ENCODE measurements at regions not wholly inside any gene's neighbourhood (a gene's known extent, or its start where the extent isn't known, plus 50 kb on each side); places are given as distances from the start of the nearest gene placed in this dataset.

DNA sequence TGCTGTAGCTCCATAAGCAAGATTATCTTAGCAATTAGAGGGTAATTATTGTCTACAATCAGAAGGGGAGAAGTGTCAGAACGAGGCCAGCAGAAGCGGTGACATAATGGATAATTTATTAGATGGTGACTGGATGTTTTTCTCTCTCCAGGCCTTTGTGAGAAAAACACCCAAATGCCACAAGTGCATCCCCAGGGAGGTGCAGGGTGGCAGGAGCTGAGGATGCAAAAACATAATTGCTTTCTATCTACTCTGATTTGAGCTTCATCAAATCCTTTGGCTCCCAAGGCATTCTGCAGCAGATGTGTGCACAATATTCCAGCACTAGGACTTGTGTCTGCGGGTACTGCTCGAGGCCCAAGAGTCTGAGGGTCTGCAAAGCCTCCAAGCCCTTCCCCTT is 220.1 kb upstream of the SERP2 start:
- Histone ChIP-seq H4K20me1 (ENCODE audit: insufficient read depth, low read length) (no peaks in the 10 kb centered on the region), H3K9ac (ENCODE audit: insufficient read depth, low read depth, low read length) (no peak overlapping the region), H3K79me2 (ENCODE audit: insufficient read depth, low read length) (no peaks in the 10 kb centered on the region), H3K4me3 (replicated peaks in 1 of 3; ENCODE audit: insufficient read depth in 1 of 3, low read depth in 2 of 3, low read length in 3 of 3) (no peak overlapping the region), H3K36me3 (replicated peaks in 1 of 2; ENCODE audit: control insufficient read depth in 1 of 2, insufficient read depth in 2 of 2, low read length in 2 of 2) (no peaks in the 10 kb centered on the region), H3K27me3 (ENCODE audit: control insufficient read depth in 1 of 2, insufficient read depth in 2 of 2, low read length in 2 of 2) (no peaks in the 10 kb centered on the region; a peak in 1 of 5 replicates), H3K9me3 (ENCODE audit: low read length) (no peaks in the 10 kb centered on the region), H3K4me2 (ENCODE audit: low read depth, low read length) (no peak overlapping the region), H3K27ac (ENCODE audit: extremely low read length, insufficient read depth, low read length) (no peak overlapping the region), H3K4me1 (ENCODE audit: insufficient read depth, low read length) (no peaks in the 10 kb centered on the region), H2AFZ (ENCODE audit: low read length) (no peak overlapping the region)
- ChIA-PET CTCF (ENCODE audit: low intra/inter-chr PET ratio, low total read pairs) (no interaction called here), POLR2A (no interaction called here)
- intact Hi-C loops (cut with micrococcal nuclease; ENCODE audit: unreplicated experiment) = no loop called here
- in situ Hi-C loops (cut with HindIII; ENCODE audit: extremely low pct_ligation_motif_present, low pct_unique_long_range_greater_than_20kb) = no loop called here
- ATAC-seq (no peak), FAIRE-seq (no peak), DNase-seq (ENCODE audit: low spot score) (no peak)
- 36% methylated on average over 2 of the region's 4 CpGs for WGBS (ENCODE audit: low lambda C conversion rate)
- BruUV-seq (replicated peaks) = no TSS peak
- TF ChIP-seq, protein P1, sequence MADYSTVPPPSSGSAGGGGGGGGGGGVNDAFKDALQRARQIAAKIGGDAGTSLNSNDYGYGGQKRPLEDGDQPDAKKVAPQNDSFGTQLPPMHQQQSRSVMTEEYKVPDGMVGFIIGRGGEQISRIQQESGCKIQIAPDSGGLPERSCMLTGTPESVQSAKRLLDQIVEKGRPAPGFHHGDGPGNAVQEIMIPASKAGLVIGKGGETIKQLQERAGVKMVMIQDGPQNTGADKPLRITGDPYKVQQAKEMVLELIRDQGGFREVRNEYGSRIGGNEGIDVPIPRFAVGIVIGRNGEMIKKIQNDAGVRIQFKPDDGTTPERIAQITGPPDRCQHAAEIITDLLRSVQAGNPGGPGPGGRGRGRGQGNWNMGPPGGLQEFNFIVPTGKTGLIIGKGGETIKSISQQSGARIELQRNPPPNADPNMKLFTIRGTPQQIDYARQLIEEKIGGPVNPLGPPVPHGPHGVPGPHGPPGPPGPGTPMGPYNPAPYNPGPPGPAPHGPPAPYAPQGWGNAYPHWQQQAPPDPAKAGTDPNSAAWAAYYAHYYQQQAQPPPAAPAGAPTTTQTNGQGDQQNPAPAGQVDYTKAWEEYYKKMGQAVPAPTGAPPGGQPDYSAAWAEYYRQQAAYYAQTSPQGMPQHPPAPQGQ (CRISPR knock-in tag; IDR thresholded peaks at IDR 0.05; ENCODE audit: borderline replicate concordance) = no peak
- no peak for TF ChIP-seq ZSCAN9 (CRISPR knock-in tag; IDR thresholded peaks at IDR 0.05; ENCODE audit: borderline replicate concordance)

DNA sequence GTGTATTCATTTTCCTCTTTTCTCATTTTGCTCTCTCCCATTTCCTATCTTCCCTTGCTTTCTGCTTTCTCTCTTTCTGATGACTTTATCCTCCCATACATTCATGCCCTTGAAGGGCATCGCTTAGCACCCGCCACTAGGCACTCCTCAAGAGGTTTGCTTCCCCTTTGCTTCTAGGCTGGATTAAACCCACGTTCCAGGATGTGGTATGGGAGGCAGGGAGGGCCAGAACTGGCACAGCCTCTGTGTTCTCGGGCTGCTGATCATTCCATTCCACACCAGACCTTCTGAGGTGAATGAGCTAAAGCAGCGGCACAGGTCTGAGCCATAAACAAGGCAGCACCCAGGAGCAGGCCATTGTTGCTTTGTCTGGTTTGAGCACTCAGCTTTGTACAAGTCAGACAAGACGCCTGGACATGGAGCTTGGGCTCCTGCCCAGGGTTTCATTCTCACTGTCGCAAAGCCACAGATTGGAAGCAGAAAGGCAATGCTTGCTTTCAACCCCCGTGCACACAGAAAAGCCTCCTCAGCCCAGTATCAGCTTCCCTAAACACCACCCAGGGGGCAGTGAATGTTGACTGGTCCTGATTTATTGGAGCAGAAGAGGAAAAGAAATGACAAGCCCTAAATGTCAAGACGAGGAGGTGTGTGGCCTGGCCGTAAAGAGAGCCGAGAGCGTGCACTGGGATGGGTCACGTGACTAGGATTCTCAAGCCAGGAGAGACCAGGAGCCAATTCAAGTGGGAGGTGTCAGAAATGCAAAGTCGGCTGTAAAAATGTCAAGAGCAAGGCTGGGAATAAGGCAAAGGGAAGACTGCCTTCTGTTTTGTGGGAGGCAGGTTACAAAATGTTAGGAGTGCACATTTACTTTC is 218.0 kb upstream of the SERP2 start:
- no peak overlapping the region for H3K4me3 ChIP-seq (replicated peaks in 1 of 3; ENCODE audit: insufficient read depth in 1 of 3, low read depth in 2 of 3, low read length in 3 of 3)
- intact Hi-C loops (cut with micrococcal nuclease; ENCODE audit: unreplicated experiment) = no loop called here
- no peaks in the 10 kb centered on the region for H3K4me1 ChIP-seq (ENCODE audit: insufficient read depth, low read length)
- H2AFZ ChIP-seq (ENCODE audit: low read length) = no peak overlapping the region
- no peak overlapping the region for H3K9ac ChIP-seq (ENCODE audit: insufficient read depth, low read depth, low read length)
- BruUV-seq (replicated peaks) = no TSS peak
- POLR2A ChIA-PET = no interaction called here
- H3K4me2 ChIP-seq (ENCODE audit: low read depth, low read length) = no peak overlapping the region; the same call in 1 of the 2 replicates
- no peaks in the 10 kb centered on the region; a peak in 1 of 5 replicates for H3K27me3 ChIP-seq (ENCODE audit: control insufficient read depth in 1 of 2, insufficient read depth in 2 of 2, low read length in 2 of 2)
- TF ChIP-seq RAD51 (IDR thresholded peaks at IDR 0.05; ENCODE audit: borderline replicate concordance) = peak; percentile 89
- no peak for TF ChIP-seq SALL1 (CRISPR knock-in tag; IDR thresholded peaks at IDR 0.05)
- TF ChIP-seq, protein P2, sequence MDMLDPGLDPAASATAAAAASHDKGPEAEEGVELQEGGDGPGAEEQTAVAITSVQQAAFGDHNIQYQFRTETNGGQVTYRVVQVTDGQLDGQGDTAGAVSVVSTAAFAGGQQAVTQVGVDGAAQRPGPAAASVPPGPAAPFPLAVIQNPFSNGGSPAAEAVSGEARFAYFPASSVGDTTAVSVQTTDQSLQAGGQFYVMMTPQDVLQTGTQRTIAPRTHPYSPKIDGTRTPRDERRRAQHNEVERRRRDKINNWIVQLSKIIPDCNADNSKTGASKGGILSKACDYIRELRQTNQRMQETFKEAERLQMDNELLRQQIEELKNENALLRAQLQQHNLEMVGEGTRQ (IDR thresholded peaks at IDR 0.05; ENCODE audit: low read depth, low read length) = peak; percentile 67
- TF ChIP-seq, protein P2 (CRISPR knock-in tag; IDR thresholded peaks at IDR 0.05; ENCODE audit: borderline replicate concordance) = no peak
- CTCF ChIA-PET (ENCODE audit: low intra/inter-chr PET ratio, low total read pairs) = no interaction called here
- 31% methylated on average over 13 of the region's 14 CpGs for WGBS (ENCODE audit: low lambda C conversion rate)
- ATAC-seq = no peak
- no peak for FAIRE-seq
- DNase-seq (ENCODE audit: low spot score) = no peak
- H3K36me3 ChIP-seq (replicated peaks in 1 of 2; ENCODE audit: control insufficient read depth in 1 of 2, insufficient read depth in 2 of 2, low read length in 2 of 2) = no peaks in the 10 kb centered on the region
- H3K9me3 ChIP-seq (ENCODE audit: low read length) = no peaks in the 10 kb centered on the region
- H4K20me1 ChIP-seq (ENCODE audit: insufficient read depth, low read length) = no peaks in the 10 kb centered on the region
- H3K79me2 ChIP-seq (ENCODE audit: insufficient read depth, low read length) = no peaks in the 10 kb centered on the region
- in situ Hi-C loops (cut with HindIII; ENCODE audit: extremely low pct_ligation_motif_present, low pct_unique_long_range_greater_than_20kb) = no loop called here
- H3K27ac ChIP-seq (ENCODE audit: extremely low read length, insufficient read depth, low read length) = no peak overlapping the region
